GM21515 (cell line): ENCODE measurements at regions not wholly inside any gene's neighbourhood (a gene's known extent, or its start where the extent isn't known, plus 50 kb on each side); places are given as distances from the start of the nearest gene placed in this dataset.
"Not testable (repeated sequence)": the region's sequence is repeated elsewhere in the genome, so short reads cannot be mapped to it uniquely, and the experiment has no call there.

Experiments used
- ATAC-seq: cut with Tn5 transposase; IDR thresholded peaks from one replicate; pipeline ENCODE4 v1.9.1; 2021; ENCODE audit not compliant: unreplicated experiment

GRCh38 chr18:22695674-22696073 lies 237.5 kb upstream of the RBBP8 start:
- ATAC-seq: no peak

- no peak for ATAC-seq
Measured at GRCh38 chr18:22697561-22697960, 235.6 kb upstream of the RBBP8 start.

GRCh38 chr18:22698711-22699110 lies 234.4 kb upstream of the RBBP8 start:
- ATAC-seq: no peak

GRCh38 chr18:22699629-22700028 lies 233.5 kb upstream of the RBBP8 start:
- no peak for ATAC-seq

- no peak for ATAC-seq
Measured at GRCh38 chr18:22700920-22701319, 232.2 kb upstream of the RBBP8 start.

- no peak for ATAC-seq
Measured at GRCh38 chr18:22701326-22701725, 231.8 kb upstream of the RBBP8 start.

GRCh38 chr18:22701795-22702194 lies 231.3 kb upstream of the RBBP8 start:
- ATAC-seq: no peak

- ATAC-seq: no peak
Measured at GRCh38 chr18:22702806-22703205, 230.3 kb upstream of the RBBP8 start.

GRCh38 chr18:22703883-22704585 lies 229.1 kb upstream of the RBBP8 start:
- ATAC-seq: no peak

- no peak for ATAC-seq
Measured at GRCh38 chr18:22704586-22704918, 228.6 kb upstream of the RBBP8 start.

GRCh38 chr18:22705328-22705727 lies 227.8 kb upstream of the RBBP8 start:
- no peak for ATAC-seq

GRCh38 chr18:22706025-22706424 lies 227.1 kb upstream of the RBBP8 start:
- ATAC-seq: not testable (repeated sequence)

GRCh38 chr18:22709288-22710060 lies 223.7 kb upstream of the RBBP8 start:
- ATAC-seq: no peak

- no peak for ATAC-seq
Measured at GRCh38 chr18:22710673-22711191, 222.4 kb upstream of the RBBP8 start.

GRCh38 chr18:22711192-22711685 lies 221.9 kb upstream of the RBBP8 start:
- ATAC-seq: no peak

- ATAC-seq: no peak
Measured at GRCh38 chr18:22713511-22713910, 219.6 kb upstream of the RBBP8 start.

- not testable (repeated sequence) for ATAC-seq
Measured at GRCh38 chr18:22717536-22717935, 215.6 kb upstream of the RBBP8 start.

- no peak for ATAC-seq
Measured at GRCh38 chr18:22723221-22723620, 209.9 kb upstream of the RBBP8 start.

- no peak for ATAC-seq
Measured at GRCh38 chr18:22723773-22724172, 209.4 kb upstream of the RBBP8 start.

GRCh38 chr18:22726469-22726868 lies 206.7 kb upstream of the RBBP8 start:
- ATAC-seq: no peak

GRCh38 chr18:22728016-22728415 lies 205.1 kb upstream of the RBBP8 start:
- no peak for ATAC-seq

- no peak for ATAC-seq
Measured at GRCh38 chr18:22728481-22729105, 204.5 kb upstream of the RBBP8 start.
